ES-I3 (cell line): ENCODE measurements at regions not wholly inside any gene's neighbourhood (a gene's known extent, or its start where the extent isn't known, plus 50 kb on each side); places are given as distances from the start of the nearest gene placed in this dataset.
"Not testable (repeated sequence)": the region's sequence is repeated elsewhere in the genome, so short reads cannot be mapped to it uniquely, and the experiment has no call there.

Source experiments
- H3K36me3 ChIP-seq: 2 replicates; pipeline ENCODE4 v1.6.1; 2013; ENCODE audit warnings: mild to moderate bottlenecking, low read length, control low read depth, moderate library complexity; ENCODE audit not compliant: insufficient read depth
- H3K4me1 ChIP-seq: 2 replicates; pipeline ENCODE4 v1.6.1; 2013; ENCODE audit warnings: mild to moderate bottlenecking, control low read depth, low read length; ENCODE audit not compliant: insufficient read depth
- H3K9ac ChIP-seq: 2 replicates; pipeline ENCODE4 v1.6.1; 2013; ENCODE audit warnings: low read depth, mild to moderate bottlenecking, low read length, moderate library complexity
- H3K9me3 ChIP-seq: 2 replicates; pipeline ENCODE4 v1.6.1; 2013; ENCODE audit warnings: mild to moderate bottlenecking, low read length, moderate library complexity; ENCODE audit not compliant: control insufficient read depth, insufficient read depth

- no peak overlapping the region for H3K9ac ChIP-seq
- no peaks in the 10 kb centered on the region; the same call in 1 of the 2 replicates for H3K36me3 ChIP-seq
- H3K4me1 ChIP-seq: 0 out of 2 replicates have a peak, but pooled peaks cover 9% of the 10 kb centered on the region
- H3K9me3 ChIP-seq: no peaks in the 10 kb centered on the region
Observed at GRCh38 chr11:37858398-37858797, 1260.4 kb upstream of the RAG2 start.

- 0 out of 2 replicates have a peak, but pooled peaks cover 9% of the 10 kb centered on the region for H3K4me1 ChIP-seq
Observed at GRCh38 chr11:37857726-37858125, 1259.7 kb upstream of the RAG2 start.

GRCh38 chr11:37849706-37850105 is 1251.7 kb upstream of the RAG2 start:
- Histone ChIP-seq H3K9me3 (0 out of 2 replicates have a peak, but pooled peaks cover 4% of the 10 kb centered on the region), H3K9ac (no peak overlapping the region)

More at GRCh38 chr11:37857726-37858125, 1259.7 kb upstream of the RAG2 start:
- Histone ChIP-seq H3K9ac (no peak overlapping the region), H3K36me3 (no peaks in the 10 kb centered on the region; the same call in 1 of the 2 replicates), H3K9me3 (no peaks in the 10 kb centered on the region)

GRCh38 chr11:37843603-37844002 is 1245.6 kb upstream of the RAG2 start:
- Histone ChIP-seq H3K4me1 (no peaks in the 10 kb centered on the region), H3K9ac (no peak overlapping the region), H3K9me3 (no peaks in the 10 kb centered on the region), H3K36me3 (no peaks in the 10 kb centered on the region)

More at GRCh38 chr11:37849706-37850105, 1251.7 kb upstream of the RAG2 start:
- Histone ChIP-seq H3K36me3 (no peaks in the 10 kb centered on the region), H3K4me1 (no peaks in the 10 kb centered on the region)

- no peaks in the 10 kb centered on the region for H3K4me1 ChIP-seq
- no peaks in the 10 kb centered on the region for H3K36me3 ChIP-seq
- no peak overlapping the region for H3K9ac ChIP-seq
- H3K9me3 ChIP-seq: no peaks in the 10 kb centered on the region
Observed at GRCh38 chr11:37841016-37841415, 1243.0 kb upstream of the RAG2 start.

GRCh38 chr11:37840345-37840744 is 1242.3 kb upstream of the RAG2 start:
- H3K4me1 ChIP-seq, H3K36me3 ChIP-seq, H3K9me3 ChIP-seq, H3K9ac ChIP-seq: not testable (repeated sequence)

GRCh38 chr11:37830529-37830928 is 1232.5 kb upstream of the RAG2 start:
- H3K9ac ChIP-seq: no peak overlapping the region
- no peaks in the 10 kb centered on the region; the same call in 1 of the 2 replicates for H3K9me3 ChIP-seq
- H3K4me1 ChIP-seq: no peaks in the 10 kb centered on the region
- H3K36me3 ChIP-seq: no peaks in the 10 kb centered on the region

GRCh38 chr11:37817727-37818270 is 1219.8 kb upstream of the RAG2 start:
- Histone ChIP-seq H3K9me3 (no peaks in the 10 kb centered on the region), H3K4me1 (no peaks in the 10 kb centered on the region), H3K36me3 (no peaks in the 10 kb centered on the region), H3K9ac (no peak overlapping the region)

- H3K4me1 ChIP-seq: no peaks in the 10 kb centered on the region
- H3K36me3 ChIP-seq: no peaks in the 10 kb centered on the region
- no peak overlapping the region for H3K9ac ChIP-seq
- H3K9me3 ChIP-seq: no peaks in the 10 kb centered on the region
Observed at GRCh38 chr11:37812281-37812880, 1214.3 kb upstream of the RAG2 start.

- H3K36me3 ChIP-seq: no peaks in the 10 kb centered on the region
- no peaks in the 10 kb centered on the region for H3K4me1 ChIP-seq
- no peaks in the 10 kb centered on the region for H3K9me3 ChIP-seq
- no peak overlapping the region for H3K9ac ChIP-seq
Observed at GRCh38 chr11:37811349-37811748, 1213.3 kb upstream of the RAG2 start.

- no peaks in the 10 kb centered on the region for H3K9me3 ChIP-seq
- no peaks in the 10 kb centered on the region for H3K4me1 ChIP-seq
- H3K9ac ChIP-seq: no peak overlapping the region
- no peaks in the 10 kb centered on the region for H3K36me3 ChIP-seq
Observed at GRCh38 chr11:37804666-37805065, 1206.6 kb upstream of the RAG2 start.

GRCh38 chr11:37788141-37788877 is 1190.3 kb upstream of the RAG2 start:
- H3K9ac ChIP-seq: no peak overlapping the region
- no peaks in the 10 kb centered on the region for H3K4me1 ChIP-seq
- H3K36me3 ChIP-seq: no peaks in the 10 kb centered on the region
- no peaks in the 10 kb centered on the region; the same call in 1 of the 2 replicates for H3K9me3 ChIP-seq

GRCh38 chr11:37786214-37786755 is 1188.2 kb upstream of the RAG2 start:
- H3K4me1 ChIP-seq: no peaks in the 10 kb centered on the region
- H3K9me3 ChIP-seq: no peaks in the 10 kb centered on the region; the same call in 1 of the 2 replicates
- H3K9ac ChIP-seq: no peak overlapping the region
- H3K36me3 ChIP-seq: no peaks in the 10 kb centered on the region

GRCh38 chr11:37774441-37774840 is 1176.4 kb upstream of the RAG2 start:
- no peak overlapping the region for H3K9ac ChIP-seq
- H3K4me1 ChIP-seq: no peaks in the 10 kb centered on the region
- H3K36me3 ChIP-seq: no peaks in the 10 kb centered on the region
- H3K9me3 ChIP-seq: no peaks in the 10 kb centered on the region
